Astrocyte (in vitro differentiated cells and primary cell): ENCODE measurements at regions not wholly inside any gene's neighbourhood (a gene's known extent, or its start where the extent isn't known, plus 50 kb on each side); places are given as distances from the start of the nearest gene placed in this dataset.

Experiments
- DNase-seq: peaks from one replicate; pipeline ENCODE4 v3.0.0-alpha.2; 2010; ENCODE audit warnings: low read depth
- FAIRE-seq: peaks from 2 replicates; lab custom pipeline; 2011; peaks lifted over from hg19 to GRCh38; lab: Jason Lieb, UNC
- H2AFZ ChIP-seq: 2 replicates; pipeline ENCODE4 v1.6.0; 2012; ENCODE audit warnings: low read depth, low read length, inconsistent platforms
- H3K27ac ChIP-seq: 2 replicates; pipeline ENCODE4 v1.5.1; 2011; ENCODE audit warnings: low read depth, low read length, inconsistent platforms
- H3K27me3 ChIP-seq: 2 replicates; pipeline ENCODE4 v1.6.0; 2011; ENCODE audit warnings: low read length, inconsistent platforms; ENCODE audit not compliant: insufficient read depth
- H3K36me3 ChIP-seq: 2 replicates; pipeline ENCODE4 v1.5.1; 2011; ENCODE audit warnings: low read length, inconsistent platforms; ENCODE audit not compliant: insufficient read depth
- H3K4me1 ChIP-seq: 2 replicates; pipeline ENCODE4 v1.5.1; 2011; ENCODE audit warnings: low read length, inconsistent platforms; ENCODE audit not compliant: insufficient read depth
- H3K4me2 ChIP-seq: 2 replicates; pipeline ENCODE4 v1.6.0; 2012; ENCODE audit warnings: low read length, inconsistent platforms
- H3K4me3 ChIP-seq: 2 replicates; pipeline ENCODE4 v1.5.1; 2011; ENCODE audit warnings: low read depth, mild to moderate bottlenecking, low read length, inconsistent platforms; ENCODE audit not compliant: insufficient read depth
- H3K79me2 ChIP-seq: 2 replicates; pipeline ENCODE4 v1.6.0; 2012; ENCODE audit warnings: mild to moderate bottlenecking, low read length, inconsistent platforms; ENCODE audit not compliant: insufficient read depth
- H3K9ac ChIP-seq: 2 replicates; pipeline ENCODE4 v1.6.0; 2012; ENCODE audit warnings: mild to moderate bottlenecking, low read length, inconsistent platforms
- H3K9me3 ChIP-seq: 2 replicates; pipeline ENCODE4 v1.5.1; 2012; ENCODE audit warnings: low read depth, mild to moderate bottlenecking, low read length, inconsistent platforms; ENCODE audit not compliant: insufficient read depth
- H4K20me1 ChIP-seq: 2 replicates; pipeline ENCODE4 v1.6.0; 2012; ENCODE audit warnings: low read length, inconsistent platforms; ENCODE audit not compliant: insufficient read depth
- H3K27ac Mint-ChIP-seq: one replicate; pipeline ENCODE4 v1.8.0; 2021; ENCODE audit warnings: mild to moderate bottlenecking, mixed read lengths; ENCODE audit not compliant: unreplicated experiment
- H3K27me3 Mint-ChIP-seq: one replicate; pipeline ENCODE4 v1.8.0; 2021; ENCODE audit warnings: low read depth, mixed read lengths; ENCODE audit not compliant: unreplicated experiment
- H3K36me3 Mint-ChIP-seq: one replicate; pipeline ENCODE4 v1.8.0; 2021; ENCODE audit warnings: low read depth, mixed read lengths; ENCODE audit not compliant: unreplicated experiment
- H3K4me1 Mint-ChIP-seq: one replicate; pipeline ENCODE4 v1.8.0; 2021; ENCODE audit warnings: low read depth, mixed read lengths; ENCODE audit not compliant: unreplicated experiment
- H3K4me3 Mint-ChIP-seq: one replicate; pipeline ENCODE4 v1.8.0; 2021; ENCODE audit warnings: mild to moderate bottlenecking, moderate library complexity, mixed read lengths; ENCODE audit not compliant: unreplicated experiment
- H3K9me3 Mint-ChIP-seq: one replicate; pipeline ENCODE4 v1.8.0; 2021; ENCODE audit warnings: mild to moderate bottlenecking, mixed read lengths; ENCODE audit not compliant: unreplicated experiment
- EZH2 ChIP-seq: IDR thresholded peaks from 2 replicates; pipeline ENCODE4 v1.6.1; 2012; ENCODE audit warnings: mild to moderate bottlenecking, low read length, inconsistent platforms; ENCODE audit not compliant: insufficient read depth
- TF ChIP-seq, protein P1 (sequence below): IDR thresholded peaks from 2 replicates; pipeline ENCODE4 v1.5.1; 2011; ENCODE audit warnings: low read depth, mild to moderate bottlenecking, inconsistent platforms, low read length, moderate library complexity; ENCODE audit not compliant: insufficient read depth

DNA sequence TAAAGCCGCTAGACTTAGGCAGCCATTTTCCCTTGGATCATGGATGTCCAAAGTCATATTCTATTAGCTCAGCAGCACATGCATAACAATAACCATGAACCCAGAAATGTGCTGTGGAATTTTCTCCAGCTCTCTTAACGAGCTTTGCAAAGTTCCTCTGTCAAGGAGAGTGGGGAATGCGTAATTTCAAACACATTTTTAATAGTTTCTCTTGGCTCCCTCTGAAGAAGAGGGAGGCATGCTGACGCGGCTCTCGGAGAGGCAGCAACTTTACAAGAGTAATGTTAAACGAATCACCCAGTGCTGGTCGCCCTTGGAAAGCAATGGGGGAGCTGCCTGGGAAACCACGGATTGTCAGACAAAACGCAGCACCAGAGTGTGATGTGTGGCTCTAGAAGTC is 114.8 kb downstream of the RAB18 start:
- peak; percentile 2 for DNase-seq
- Mint-ChIP-seq H3K4me3 (no peak overlapping the region), H3K36me3 (no peaks in the 10 kb centered on the region), H3K9me3 (no peaks in the 10 kb centered on the region), H3K27me3 (peaks cover 6% of the 10 kb centered on the region), H3K4me1 (peaks cover 26% of the 10 kb centered on the region), H3K27ac (no peak overlapping the region)
- Histone ChIP-seq H3K4me3 (no peak overlapping the region), H4K20me1 (no peaks in the 10 kb centered on the region), H3K4me2 (no peak overlapping the region), H3K36me3 (no peaks in the 10 kb centered on the region), H3K9ac (no peak overlapping the region), H3K9me3 (no peaks in the 10 kb centered on the region), H2AFZ (no peak overlapping the region), H3K27ac (no peak overlapping the region), H3K4me1 (no peaks in the 10 kb centered on the region), H3K79me2 (no peaks in the 10 kb centered on the region), H3K27me3 (no peaks in the 10 kb centered on the region)
- no peak for FAIRE-seq
- TF ChIP-seq, protein P1, sequence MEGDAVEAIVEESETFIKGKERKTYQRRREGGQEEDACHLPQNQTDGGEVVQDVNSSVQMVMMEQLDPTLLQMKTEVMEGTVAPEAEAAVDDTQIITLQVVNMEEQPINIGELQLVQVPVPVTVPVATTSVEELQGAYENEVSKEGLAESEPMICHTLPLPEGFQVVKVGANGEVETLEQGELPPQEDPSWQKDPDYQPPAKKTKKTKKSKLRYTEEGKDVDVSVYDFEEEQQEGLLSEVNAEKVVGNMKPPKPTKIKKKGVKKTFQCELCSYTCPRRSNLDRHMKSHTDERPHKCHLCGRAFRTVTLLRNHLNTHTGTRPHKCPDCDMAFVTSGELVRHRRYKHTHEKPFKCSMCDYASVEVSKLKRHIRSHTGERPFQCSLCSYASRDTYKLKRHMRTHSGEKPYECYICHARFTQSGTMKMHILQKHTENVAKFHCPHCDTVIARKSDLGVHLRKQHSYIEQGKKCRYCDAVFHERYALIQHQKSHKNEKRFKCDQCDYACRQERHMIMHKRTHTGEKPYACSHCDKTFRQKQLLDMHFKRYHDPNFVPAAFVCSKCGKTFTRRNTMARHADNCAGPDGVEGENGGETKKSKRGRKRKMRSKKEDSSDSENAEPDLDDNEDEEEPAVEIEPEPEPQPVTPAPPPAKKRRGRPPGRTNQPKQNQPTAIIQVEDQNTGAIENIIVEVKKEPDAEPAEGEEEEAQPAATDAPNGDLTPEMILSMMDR: no peak
- TF ChIP-seq EZH2: no peak

DNA sequence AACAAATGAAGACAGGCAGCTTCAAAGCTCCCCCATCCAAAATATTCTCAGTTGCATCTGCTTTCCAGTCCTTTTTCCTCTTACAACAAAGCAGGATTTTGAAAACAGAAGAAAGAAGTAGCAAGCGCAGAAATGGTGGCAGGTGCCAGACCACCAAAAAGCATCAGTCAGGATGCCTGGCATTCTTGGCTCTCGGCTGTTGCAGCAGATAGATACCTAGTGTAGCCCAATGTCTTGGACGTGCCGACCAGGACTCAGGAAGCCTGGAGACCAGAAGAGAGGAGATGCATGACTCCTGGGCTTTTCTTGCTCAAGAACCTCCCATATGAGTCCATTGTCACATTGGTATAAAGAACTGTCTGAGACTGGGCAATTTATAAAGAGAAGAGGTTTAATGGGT is 115.2 kb downstream of the RAB18 start:
- Histone ChIP-seq H2AFZ (no peak overlapping the region), H3K4me3 (no peak overlapping the region), H3K4me1 (no peaks in the 10 kb centered on the region), H3K36me3 (no peaks in the 10 kb centered on the region), H3K9ac (no peak overlapping the region), H3K27ac (no peak overlapping the region), H3K79me2 (no peaks in the 10 kb centered on the region), H3K27me3 (no peaks in the 10 kb centered on the region), H3K4me2 (no peak overlapping the region), H3K9me3 (no peaks in the 10 kb centered on the region), H4K20me1 (no peaks in the 10 kb centered on the region)
- Mint-ChIP-seq H3K4me3 (no peak overlapping the region), H3K36me3 (no peaks in the 10 kb centered on the region), H3K27ac (no peak overlapping the region), H3K9me3 (no peaks in the 10 kb centered on the region), H3K4me1 (peaks cover 24% of the 10 kb centered on the region), H3K27me3 (peaks cover 6% of the 10 kb centered on the region)
- no peak for DNase-seq
- no peak for FAIRE-seq
- no peak for TF ChIP-seq EZH2
- TF ChIP-seq, protein P1: no peak

DNA sequence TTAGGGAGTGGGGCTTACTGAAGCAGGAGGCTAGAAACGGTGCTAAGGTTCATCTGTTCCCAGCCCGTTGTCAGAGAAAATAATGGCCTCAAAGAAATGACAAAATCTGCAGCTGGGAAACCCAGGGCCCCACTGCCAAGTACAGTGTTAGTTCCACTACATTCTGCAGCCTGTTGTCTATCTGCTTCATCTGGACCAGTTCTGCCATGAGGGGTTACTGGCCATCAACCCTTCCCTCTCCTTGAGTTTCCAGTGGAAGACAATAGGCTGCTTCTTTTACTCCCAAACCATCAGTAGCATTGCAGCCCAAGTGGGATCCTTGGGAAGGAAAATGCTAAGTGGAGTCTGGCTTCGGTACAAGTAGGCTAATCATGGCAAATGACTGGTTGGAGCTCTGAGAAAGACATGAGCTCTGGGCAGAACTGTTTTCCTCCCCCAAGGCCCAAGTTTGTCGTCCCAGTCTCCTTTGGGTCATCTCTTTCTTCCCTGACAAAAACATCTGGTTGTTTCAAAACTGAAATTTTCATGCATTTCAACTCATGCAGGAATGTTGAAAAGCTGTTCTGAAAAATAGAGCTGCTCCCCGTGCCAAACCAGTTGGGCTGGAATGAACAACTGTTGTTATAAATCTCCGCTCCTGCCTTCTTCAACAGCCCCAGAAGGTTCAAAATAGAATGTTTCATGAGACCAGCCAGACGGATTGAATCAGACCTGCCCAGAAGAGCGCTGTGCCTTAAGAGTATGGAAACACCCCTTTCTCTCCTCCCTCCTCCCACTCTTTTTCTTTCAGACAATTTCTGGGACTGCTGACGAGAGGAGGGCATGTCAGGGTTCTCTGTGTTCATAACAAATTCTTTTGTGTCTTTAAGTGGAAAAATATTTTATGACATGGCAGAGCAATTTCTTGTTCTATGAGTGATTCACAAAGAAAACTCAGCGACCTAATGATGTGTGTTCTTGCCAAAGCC is 116.6 kb downstream of the RAB18 start:
- peak overlapping the region; percentile 35 for H3K27ac Mint-ChIP-seq
- Histone ChIP-seq H3K4me1 (no peaks in the 10 kb centered on the region), H3K4me3 (no peak overlapping the region), H3K27me3 (no peaks in the 10 kb centered on the region), H3K9me3 (no peaks in the 10 kb centered on the region), H3K36me3 (no peaks in the 10 kb centered on the region), H3K4me2 (no peak overlapping the region), H2AFZ (no peak overlapping the region), H3K9ac (no peak overlapping the region), H3K79me2 (no peaks in the 10 kb centered on the region), H3K27ac (no peak overlapping the region), H4K20me1 (no peaks in the 10 kb centered on the region)
- H3K9me3 Mint-ChIP-seq: no peaks in the 10 kb centered on the region
- no peaks in the 10 kb centered on the region for H3K36me3 Mint-ChIP-seq
- DNase-seq: peak; percentile 72
- H3K4me3 Mint-ChIP-seq: no peak overlapping the region
- FAIRE-seq: peak; percentile 64
- peaks cover 7% of the 10 kb centered on the region for H3K27me3 Mint-ChIP-seq
- TF ChIP-seq, protein P1: no peak
- no peak for TF ChIP-seq EZH2
- H3K4me1 Mint-ChIP-seq: peaks cover 14% of the 10 kb centered on the region
